Activated CD4-positive, alpha-beta T cell treated with anti-CD3 and anti-CD28 coated beads, Interleukin-2, amount 10 ng/mL, durations not matched to agents 24 days and 14 days (primary cell): ENCODE measurements at regions not wholly inside any gene's neighbourhood (a gene's known extent, or its start where the extent isn't known, plus 50 kb on each side); places are given as distances from the start of the nearest gene placed in this dataset.

Experiments used
- DNase-seq: peaks from one replicate; pipeline ENCODE4 v3.0.0; 2022
- H3K27ac Mint-ChIP-seq: one replicate; pipeline ENCODE4 v1.8.0; 2022; ENCODE audit warnings: mild to moderate bottlenecking, mixed read lengths
- H3K27me3 Mint-ChIP-seq: one replicate; pipeline ENCODE4 v1.8.0; 2022; ENCODE audit warnings: mixed read lengths
- H3K36me3 Mint-ChIP-seq: one replicate; pipeline ENCODE4 v1.8.0; 2022; ENCODE audit warnings: low read depth, mild to moderate bottlenecking, mixed read lengths
- H3K4me1 Mint-ChIP-seq: one replicate; pipeline ENCODE4 v1.8.0; 2021; ENCODE audit warnings: mixed read lengths
- H3K4me3 Mint-ChIP-seq: one replicate; pipeline ENCODE4 v1.8.0; 2022; ENCODE audit warnings: mild to moderate bottlenecking, moderate library complexity, mixed read lengths
- H3K9me3 Mint-ChIP-seq: one replicate; pipeline ENCODE4 v1.8.0; 2021; ENCODE audit warnings: mixed read lengths
- intact Hi-C: fragments of 100-400 bp; cut with micrococcal nuclease; formaldehyde crosslinking; loops from one replicate; pipeline ENCODE4 v1.15.1; 2023

DNA sequence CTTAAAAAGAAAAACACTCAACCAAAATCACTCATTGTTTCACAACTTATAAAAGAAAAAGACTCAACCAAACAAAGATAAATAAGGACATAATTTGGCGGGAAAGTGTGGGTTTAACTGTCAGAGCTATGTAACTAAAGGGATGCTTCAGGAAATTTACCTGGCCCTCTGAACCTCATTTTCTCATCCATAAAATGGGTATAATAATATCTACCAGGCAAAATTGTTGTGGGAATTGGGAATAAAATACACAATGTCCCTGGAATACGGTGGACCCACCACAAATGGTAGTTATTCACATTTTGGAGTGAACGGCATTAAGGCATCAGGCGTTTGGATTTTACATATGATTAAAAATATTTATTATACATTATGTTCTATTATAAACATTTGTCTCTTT, 228.5 kb upstream of the ANKRD55 start:
- peaks cover 2% of the 10 kb centered on the region for H3K4me1 Mint-ChIP-seq
- no peaks in the 10 kb centered on the region for H3K36me3 Mint-ChIP-seq
- H3K9me3 Mint-ChIP-seq: no peaks in the 10 kb centered on the region
- intact Hi-C loops: no loop called here
- no peak overlapping the region for H3K4me3 Mint-ChIP-seq
- H3K27ac Mint-ChIP-seq: no peak overlapping the region
- DNase-seq: no peak
- peaks cover 2% of the 10 kb centered on the region for H3K27me3 Mint-ChIP-seq

DNA sequence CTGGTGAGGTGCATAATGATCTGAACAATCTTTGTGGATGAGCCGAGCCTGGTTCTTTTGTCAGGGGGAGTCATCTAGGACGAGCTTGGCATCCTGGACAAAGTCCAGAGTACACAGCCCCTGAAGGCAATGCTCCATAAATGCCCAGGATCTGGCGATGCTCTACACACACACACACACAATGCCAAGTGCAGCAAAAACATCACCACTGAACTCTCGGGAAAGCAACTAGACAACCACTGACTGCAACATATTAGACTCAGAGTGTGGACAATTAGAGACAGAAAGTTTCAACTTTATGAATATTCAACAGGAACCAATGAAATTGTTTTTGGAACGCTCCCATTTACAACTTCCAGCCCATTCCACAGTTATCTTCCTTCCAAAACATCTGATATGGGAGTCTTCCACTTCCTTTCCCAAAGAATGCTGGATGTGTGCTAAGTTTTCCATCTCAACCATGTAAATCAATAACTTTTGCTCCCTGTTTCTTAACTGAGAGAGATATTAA, 227.6 kb upstream of the ANKRD55 start:
- intact Hi-C loops: no loop called here
- Mint-ChIP-seq H3K27me3 (peaks cover 2% of the 10 kb centered on the region), H3K4me3 (no peak overlapping the region), H3K36me3 (no peaks in the 10 kb centered on the region), H3K4me1 (peaks cover 2% of the 10 kb centered on the region), H3K9me3 (no peaks in the 10 kb centered on the region), H3K27ac (no peak overlapping the region)
- no peak for DNase-seq

DNA sequence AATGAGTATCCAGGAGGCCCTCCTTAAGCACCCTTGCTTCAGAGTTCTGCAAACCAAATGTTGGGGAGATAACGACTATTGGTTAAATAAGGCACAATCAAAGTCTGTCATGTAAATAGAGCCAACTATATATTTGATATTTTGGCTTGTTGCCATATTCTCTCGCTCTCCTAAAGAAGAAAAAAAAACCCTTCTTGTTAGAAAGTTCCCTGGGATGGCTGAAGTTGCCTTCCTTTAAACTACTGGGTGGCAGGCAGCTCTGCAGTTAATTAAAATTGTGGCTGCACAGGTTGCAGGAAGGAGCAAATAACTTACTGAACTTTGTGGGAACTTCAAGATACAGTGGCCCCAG, 227.0 kb upstream of the ANKRD55 start:
- Mint-ChIP-seq H3K4me1 (no peaks in the 10 kb centered on the region), H3K36me3 (no peaks in the 10 kb centered on the region), H3K27ac (no peak overlapping the region), H3K9me3 (no peaks in the 10 kb centered on the region), H3K4me3 (no peak overlapping the region), H3K27me3 (peaks cover 2% of the 10 kb centered on the region)
- DNase-seq: no peak
- intact Hi-C loops: no loop called here

DNA sequence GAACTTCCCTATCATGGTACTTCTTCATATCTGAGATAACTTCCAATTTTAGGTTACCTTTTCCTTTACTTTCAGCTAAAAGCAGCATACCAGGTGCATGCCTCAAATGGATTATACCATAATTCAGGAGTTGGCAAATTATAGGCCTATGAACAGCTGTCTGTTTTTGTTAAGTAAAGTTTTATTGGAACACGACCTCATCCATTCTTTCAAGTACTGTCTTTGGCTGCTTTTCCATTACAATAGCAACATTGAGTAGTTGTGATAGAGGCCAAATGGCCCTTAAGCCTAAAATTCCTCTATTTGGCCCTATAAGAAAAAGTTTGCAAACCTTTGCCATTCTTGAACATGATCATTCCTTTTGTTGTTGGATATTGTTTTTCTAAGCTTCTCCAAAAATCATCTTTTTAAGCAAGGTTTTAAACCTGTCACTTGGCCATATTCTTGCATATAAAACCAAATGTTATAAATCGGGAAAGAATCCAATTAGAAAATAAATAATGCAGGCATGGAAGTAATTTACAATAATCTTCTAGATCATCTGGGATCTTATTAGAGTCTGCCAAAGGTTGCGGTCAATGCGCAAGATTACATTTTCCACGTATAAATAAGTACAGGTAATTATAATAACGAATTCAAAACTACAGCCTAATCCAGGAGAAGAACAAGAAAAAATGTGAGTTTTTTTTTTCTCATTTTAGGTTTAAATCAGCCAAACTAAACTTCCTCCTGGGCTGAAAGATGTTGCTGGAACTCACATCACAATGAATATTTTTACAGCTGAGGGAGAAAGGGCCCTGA, 226.5 kb upstream of the ANKRD55 start:
- Mint-ChIP-seq H3K36me3 (no peaks in the 10 kb centered on the region), H3K4me3 (no peak overlapping the region), H3K27me3 (peaks cover 2% of the 10 kb centered on the region), H3K27ac (no peak overlapping the region), H3K4me1 (no peaks in the 10 kb centered on the region), H3K9me3 (no peaks in the 10 kb centered on the region)
- intact Hi-C loops: no loop called here
- no peak for DNase-seq

DNA sequence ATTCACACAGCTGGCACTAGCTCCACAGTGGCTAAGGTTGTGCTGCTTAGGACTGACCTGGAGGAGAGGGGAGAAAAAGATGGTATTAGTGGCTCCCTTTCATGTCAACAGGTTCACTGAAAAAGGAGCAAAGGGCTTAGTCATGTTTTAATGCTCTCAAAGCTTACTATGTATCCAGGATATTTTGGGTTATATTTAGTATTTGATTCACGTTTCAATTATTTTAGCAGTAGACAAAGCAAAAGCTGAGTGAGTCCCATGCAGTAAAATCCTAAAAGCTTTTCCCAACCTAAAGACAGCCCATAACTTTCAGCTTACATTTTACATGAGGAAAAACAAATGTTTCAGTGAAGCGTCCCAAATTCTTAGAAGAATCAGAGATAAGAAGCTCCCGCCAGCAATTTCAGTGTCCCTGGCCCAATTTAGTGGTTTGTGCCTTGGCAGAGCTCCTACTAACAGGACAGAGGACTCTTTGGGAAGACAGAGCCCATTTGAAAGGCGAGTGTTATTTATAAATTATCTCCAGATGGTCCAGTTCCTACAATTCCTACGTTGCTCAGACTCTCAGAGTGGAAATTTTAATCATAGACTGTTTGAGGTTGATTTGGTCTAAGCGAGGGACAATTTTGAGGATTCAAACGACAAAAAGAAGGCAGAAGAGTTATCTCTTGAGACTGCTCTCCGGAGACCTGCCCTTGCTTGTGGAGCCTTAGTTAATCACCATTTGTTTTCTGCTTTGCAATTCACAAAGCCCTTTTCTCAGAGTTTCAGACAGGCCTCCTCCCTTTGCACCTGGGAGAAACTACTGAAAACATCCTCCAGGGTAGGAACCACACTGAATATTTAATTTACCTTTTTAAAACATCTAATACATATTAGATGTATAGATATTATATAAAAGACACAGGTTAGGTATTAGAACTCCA, 225.0 kb upstream of the ANKRD55 start:
- intact Hi-C loops: no loop called here
- DNase-seq: no peak
- no peaks in the 10 kb centered on the region for H3K4me1 Mint-ChIP-seq
- no peak overlapping the region for H3K4me3 Mint-ChIP-seq
- no peaks in the 10 kb centered on the region for H3K9me3 Mint-ChIP-seq
- H3K27me3 Mint-ChIP-seq: peaks cover 2% of the 10 kb centered on the region
- no peak overlapping the region for H3K27ac Mint-ChIP-seq
- H3K36me3 Mint-ChIP-seq: no peaks in the 10 kb centered on the region

DNA sequence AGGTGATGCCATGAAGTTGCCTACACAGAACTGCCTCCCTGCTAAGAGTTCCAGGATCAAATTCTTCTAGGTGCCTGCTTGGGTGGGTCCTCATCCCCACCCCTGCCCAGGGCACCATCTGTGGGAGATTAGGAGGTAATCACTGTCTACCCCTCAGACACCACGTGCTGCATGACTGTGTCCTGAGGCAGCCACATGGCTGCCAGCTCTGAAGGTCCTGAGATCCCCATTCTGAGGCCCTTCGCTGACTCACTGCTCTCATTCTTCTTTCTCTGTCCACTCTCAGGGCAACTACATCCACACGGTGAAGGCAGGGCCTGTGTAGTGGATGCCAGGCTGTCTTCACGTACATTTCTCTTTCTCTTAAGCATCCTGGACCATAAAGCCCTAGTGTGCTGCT, 222.9 kb upstream of the ANKRD55 start:
- Mint-ChIP-seq H3K4me1 (no peaks in the 10 kb centered on the region), H3K4me3 (no peak overlapping the region), H3K27ac (no peak overlapping the region), H3K27me3 (peaks cover 2% of the 10 kb centered on the region), H3K9me3 (no peaks in the 10 kb centered on the region), H3K36me3 (no peaks in the 10 kb centered on the region)
- intact Hi-C loops: no loop called here
- DNase-seq: no peak

DNA sequence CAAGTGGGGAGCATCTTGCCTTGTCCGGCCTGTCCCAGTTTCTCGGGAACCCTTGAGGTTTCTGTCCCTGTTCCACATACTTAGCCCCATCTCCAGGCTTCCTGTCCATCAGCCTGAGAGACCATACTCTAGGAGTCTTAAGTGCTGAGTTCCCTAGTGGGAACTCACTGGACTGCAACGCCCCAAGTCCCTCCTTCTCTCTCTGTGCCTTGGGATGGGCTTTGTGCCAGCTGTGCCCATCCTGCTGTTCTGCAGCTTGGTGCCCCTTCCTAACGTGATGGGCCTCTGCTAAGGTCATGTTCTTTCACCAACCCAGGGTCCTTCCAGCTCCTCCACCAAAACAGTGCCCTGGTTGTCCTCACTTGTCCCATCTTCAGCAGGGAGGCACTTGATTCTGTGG, 222.3 kb upstream of the ANKRD55 start:
- Mint-ChIP-seq H3K36me3 (no peaks in the 10 kb centered on the region), H3K4me1 (no peaks in the 10 kb centered on the region), H3K9me3 (no peaks in the 10 kb centered on the region), H3K4me3 (no peak overlapping the region), H3K27ac (no peak overlapping the region), H3K27me3 (peaks cover under 1% of the 10 kb centered on the region)
- intact Hi-C loops: no loop called here
- DNase-seq: no peak

DNA sequence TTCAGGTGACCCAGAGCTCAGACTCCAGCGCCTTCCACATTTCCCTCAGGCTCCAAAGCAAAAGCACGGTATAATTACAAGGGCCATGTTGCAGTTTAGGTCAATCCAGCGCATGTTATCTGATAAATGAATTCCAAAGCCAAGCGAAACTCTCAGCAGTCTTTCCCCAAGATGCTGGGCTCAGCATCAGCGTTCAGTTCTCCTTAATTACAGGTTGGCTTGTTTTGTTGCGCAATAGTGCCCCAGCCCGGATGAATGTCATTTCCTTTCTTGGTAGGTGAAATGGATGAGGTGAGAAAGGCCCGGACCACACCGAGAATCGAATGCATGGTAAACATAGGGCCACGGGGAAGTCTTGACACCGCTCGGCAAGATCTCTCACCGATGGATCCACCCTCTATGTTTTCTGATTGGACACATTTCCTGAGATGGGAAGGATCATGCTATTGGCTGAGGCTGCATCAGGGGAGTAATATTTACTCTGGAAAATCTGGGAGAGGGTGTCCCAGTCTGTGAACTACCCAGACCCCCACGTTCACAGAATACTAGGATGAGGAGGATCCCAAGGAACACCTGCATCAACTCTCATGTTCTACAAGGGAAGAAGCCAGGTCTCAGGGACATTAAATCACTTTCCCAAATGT, 221.2 kb upstream of the ANKRD55 start:
- H3K36me3 Mint-ChIP-seq: no peaks in the 10 kb centered on the region
- H3K4me3 Mint-ChIP-seq: no peak overlapping the region
- no peaks in the 10 kb centered on the region for H3K4me1 Mint-ChIP-seq
- H3K27me3 Mint-ChIP-seq: peaks cover 3% of the 10 kb centered on the region
- intact Hi-C loops: no loop called here
- H3K9me3 Mint-ChIP-seq: no peaks in the 10 kb centered on the region
- H3K27ac Mint-ChIP-seq: no peak overlapping the region
- no peak for DNase-seq

DNA sequence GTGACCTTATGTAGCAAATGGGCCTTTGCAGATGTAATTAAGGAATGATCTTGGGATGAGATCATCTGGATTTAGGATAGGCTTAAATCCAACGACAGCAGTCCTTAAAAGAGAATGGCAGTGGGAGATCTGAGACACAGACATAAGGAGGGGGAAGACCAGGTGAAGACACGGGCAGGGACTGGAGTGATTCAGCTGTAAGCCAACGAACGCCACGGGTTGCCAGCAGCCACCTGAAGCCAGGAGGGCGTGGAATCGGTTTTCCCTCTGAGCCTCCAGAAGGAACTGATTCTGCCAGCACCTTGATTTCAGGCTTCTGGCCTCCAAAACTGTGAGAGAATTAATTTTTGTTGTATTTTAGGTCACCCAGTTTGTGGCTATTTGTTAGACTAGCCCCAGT, 218.6 kb upstream of the ANKRD55 start:
- Mint-ChIP-seq H3K4me3 (no peak overlapping the region), H3K36me3 (no peaks in the 10 kb centered on the region), H3K4me1 (no peaks in the 10 kb centered on the region), H3K27me3 (peaks cover 3% of the 10 kb centered on the region), H3K9me3 (peaks cover 6% of the 10 kb centered on the region), H3K27ac (no peak overlapping the region)
- intact Hi-C loops: no loop called here
- DNase-seq: no peak

DNA sequence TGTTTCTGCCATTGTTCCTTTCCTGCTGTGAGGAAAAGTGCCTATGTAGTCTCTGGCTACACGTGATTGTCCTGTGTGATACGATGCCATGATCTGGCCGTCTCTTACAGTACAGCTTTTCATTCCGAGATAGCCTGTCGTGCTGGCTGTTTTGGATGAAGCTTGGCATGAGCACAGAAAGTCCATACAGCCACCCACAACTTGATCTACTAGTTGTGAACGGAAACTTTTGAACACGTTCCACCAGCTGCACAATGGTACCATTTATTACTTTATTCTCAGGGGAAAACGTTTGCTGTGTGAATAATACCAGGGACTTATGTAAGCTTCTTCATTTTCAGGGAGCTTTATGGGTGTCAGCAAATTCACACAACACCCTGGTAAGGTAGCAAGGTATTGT, 217.6 kb upstream of the ANKRD55 start:
- Mint-ChIP-seq H3K9me3 (peaks cover 6% of the 10 kb centered on the region), H3K27ac (no peak overlapping the region), H3K4me3 (no peak overlapping the region), H3K36me3 (no peaks in the 10 kb centered on the region), H3K27me3 (peaks cover 3% of the 10 kb centered on the region), H3K4me1 (no peaks in the 10 kb centered on the region)
- no peak for DNase-seq
- intact Hi-C loops: no loop called here

DNA sequence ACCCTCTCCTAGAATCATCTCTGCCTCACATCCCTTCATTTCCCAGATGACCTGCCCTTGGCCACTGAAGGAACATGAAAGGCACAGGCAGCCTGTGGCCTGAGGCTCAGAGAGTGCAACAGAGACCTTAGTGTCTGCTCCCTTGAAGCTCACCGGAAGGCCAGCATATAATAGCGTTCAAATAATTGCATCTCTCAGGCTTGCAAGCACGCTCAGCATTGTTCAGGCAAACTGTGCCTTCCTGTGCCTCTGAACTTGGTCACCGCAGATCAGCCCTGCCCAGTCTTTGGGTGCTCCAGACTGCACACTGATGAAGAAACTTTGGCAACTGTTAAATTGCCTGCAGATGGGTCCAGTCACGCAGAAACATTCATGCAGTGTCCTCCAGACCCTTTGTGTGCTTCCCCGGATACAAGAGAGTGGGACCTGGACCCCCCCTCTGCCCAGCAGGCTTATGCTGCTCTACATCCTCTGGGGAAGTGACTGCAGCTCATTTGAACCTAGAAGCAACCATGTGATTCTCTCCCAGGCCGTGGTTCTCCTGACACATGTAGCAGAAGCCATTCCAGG, 216.0 kb upstream of the ANKRD55 start:
- Mint-ChIP-seq H3K4me1 (no peaks in the 10 kb centered on the region), H3K27ac (no peak overlapping the region), H3K36me3 (no peaks in the 10 kb centered on the region), H3K4me3 (no peak overlapping the region), H3K9me3 (peaks cover 6% of the 10 kb centered on the region), H3K27me3 (peaks cover 3% of the 10 kb centered on the region)
- intact Hi-C loops: no loop called here
- DNase-seq: no peak

DNA sequence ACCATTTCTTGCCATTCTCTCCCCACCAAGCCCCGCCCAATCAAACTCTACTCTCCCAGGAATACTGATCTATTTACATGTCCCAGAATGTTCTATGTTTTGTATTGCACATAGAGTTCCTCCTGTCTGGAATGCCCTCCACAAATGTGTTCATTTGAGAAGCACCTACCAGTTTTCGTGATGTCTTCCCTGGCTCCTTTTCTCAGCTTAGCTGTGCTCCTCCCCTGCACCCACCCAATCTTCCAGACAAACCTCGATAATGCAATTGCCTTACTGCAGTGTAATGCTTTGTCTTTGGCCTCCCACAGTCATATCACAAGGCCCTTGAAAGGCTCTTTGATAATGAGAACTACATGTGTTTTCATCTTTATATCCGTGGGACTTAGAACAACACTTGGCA, 214.5 kb upstream of the ANKRD55 start:
- Mint-ChIP-seq H3K36me3 (no peaks in the 10 kb centered on the region), H3K27ac (no peak overlapping the region), H3K27me3 (peaks cover 3% of the 10 kb centered on the region), H3K4me3 (no peak overlapping the region), H3K4me1 (no peaks in the 10 kb centered on the region), H3K9me3 (peaks cover 6% of the 10 kb centered on the region)
- no peak for DNase-seq
- intact Hi-C loops: no loop called here

DNA sequence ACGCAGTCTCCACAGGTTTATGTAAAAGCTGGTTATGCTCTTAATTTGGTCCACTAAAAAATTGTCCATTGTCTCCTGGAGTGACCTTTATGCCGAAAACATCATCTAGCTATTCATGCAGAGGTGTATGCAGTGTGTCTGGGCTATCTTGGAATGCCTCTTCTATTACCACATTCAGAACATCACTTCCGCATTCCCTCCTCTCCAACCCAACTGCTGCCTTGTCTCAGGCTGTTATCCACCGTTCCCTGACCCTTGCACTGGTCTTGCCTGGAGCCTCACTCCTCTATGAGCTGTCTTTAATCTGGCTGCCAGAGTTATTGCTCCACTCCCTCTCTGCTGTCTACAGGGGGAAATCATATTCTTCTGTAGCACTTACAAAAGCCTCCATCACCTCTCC, 214.1 kb upstream of the ANKRD55 start:
- H3K4me1 Mint-ChIP-seq: no peaks in the 10 kb centered on the region

DNA sequence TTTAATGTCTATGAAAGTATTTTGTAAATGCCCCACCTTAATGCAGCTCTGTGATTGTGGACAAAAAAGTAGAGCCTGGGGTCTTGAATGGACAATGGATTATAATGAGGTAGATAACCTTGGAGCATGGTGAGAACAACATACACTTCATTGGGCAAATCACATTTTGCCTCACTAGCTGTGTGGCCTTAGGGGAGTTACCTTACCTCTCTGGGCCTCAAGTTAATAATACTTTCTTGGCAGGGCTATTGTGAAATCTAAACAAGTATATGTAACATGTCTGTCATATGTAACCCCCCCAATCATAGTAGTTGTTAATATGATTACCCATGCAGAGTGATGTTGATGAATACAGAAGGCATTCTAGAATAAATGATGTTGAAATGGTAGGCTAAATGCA, 213.6 kb upstream of the ANKRD55 start:
- no peak for DNase-seq
- H3K9me3 Mint-ChIP-seq: peaks cover 6% of the 10 kb centered on the region
- peaks cover 3% of the 10 kb centered on the region for H3K27me3 Mint-ChIP-seq
- no peak overlapping the region for H3K27ac Mint-ChIP-seq
- H3K4me3 Mint-ChIP-seq: no peak overlapping the region
- no peaks in the 10 kb centered on the region for H3K36me3 Mint-ChIP-seq
- intact Hi-C loops: no loop called here
- no peaks in the 10 kb centered on the region for H3K4me1 Mint-ChIP-seq

More for the DNA sequence above, 214.1 kb upstream of the ANKRD55 start:
- no peaks in the 10 kb centered on the region for H3K36me3 Mint-ChIP-seq
- H3K4me3 Mint-ChIP-seq: no peak overlapping the region
- DNase-seq: no peak
- no peak overlapping the region for H3K27ac Mint-ChIP-seq
- intact Hi-C loops: no loop called here
- H3K9me3 Mint-ChIP-seq: peaks cover 6% of the 10 kb centered on the region
- peaks cover 3% of the 10 kb centered on the region for H3K27me3 Mint-ChIP-seq
